T-helper 1 cell treated with Interleukin-12 subunit alpha and Interleukin-12 subunit beta and Interleukin-4 antibody, amounts not matched to agents 30 ng/mL and 1 ng/mL, for 36 hours (primary cell): ENCODE measurements at regions not wholly inside any gene's neighbourhood (a gene's known extent, or its start where the extent isn't known, plus 50 kb on each side); places are given as distances from the start of the nearest gene placed in this dataset.

Experiments
- intact Hi-C: fragments of 100-400 bp; cut with micrococcal nuclease; formaldehyde crosslinking; loops from one replicate; pipeline ENCODE4 v1.15.1; 2024

DNA sequence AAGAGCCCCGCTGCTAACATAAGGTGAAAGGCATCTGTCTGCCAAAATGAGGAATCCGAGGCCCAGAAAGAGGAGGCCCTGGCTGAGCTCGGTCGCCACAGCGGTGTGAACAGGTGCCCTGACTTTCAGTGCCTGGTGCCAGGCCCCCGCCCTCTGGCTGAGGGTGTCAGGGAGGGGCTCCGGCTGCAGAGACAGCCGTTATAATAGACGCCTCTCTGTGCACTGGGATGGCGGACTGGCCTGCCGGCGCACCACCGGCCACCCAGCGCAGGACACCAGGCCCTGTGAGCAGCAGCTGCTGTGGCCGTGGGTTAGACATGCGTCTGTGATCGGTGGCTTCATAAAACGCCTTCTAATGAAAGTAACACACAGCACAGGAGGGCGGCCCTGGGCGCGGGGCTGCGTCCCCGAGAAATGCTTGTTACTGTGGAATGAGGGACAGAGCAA is 51.4 kb upstream of the ACTRT2 start:
- intact Hi-C loops = no loop called here

DNA sequence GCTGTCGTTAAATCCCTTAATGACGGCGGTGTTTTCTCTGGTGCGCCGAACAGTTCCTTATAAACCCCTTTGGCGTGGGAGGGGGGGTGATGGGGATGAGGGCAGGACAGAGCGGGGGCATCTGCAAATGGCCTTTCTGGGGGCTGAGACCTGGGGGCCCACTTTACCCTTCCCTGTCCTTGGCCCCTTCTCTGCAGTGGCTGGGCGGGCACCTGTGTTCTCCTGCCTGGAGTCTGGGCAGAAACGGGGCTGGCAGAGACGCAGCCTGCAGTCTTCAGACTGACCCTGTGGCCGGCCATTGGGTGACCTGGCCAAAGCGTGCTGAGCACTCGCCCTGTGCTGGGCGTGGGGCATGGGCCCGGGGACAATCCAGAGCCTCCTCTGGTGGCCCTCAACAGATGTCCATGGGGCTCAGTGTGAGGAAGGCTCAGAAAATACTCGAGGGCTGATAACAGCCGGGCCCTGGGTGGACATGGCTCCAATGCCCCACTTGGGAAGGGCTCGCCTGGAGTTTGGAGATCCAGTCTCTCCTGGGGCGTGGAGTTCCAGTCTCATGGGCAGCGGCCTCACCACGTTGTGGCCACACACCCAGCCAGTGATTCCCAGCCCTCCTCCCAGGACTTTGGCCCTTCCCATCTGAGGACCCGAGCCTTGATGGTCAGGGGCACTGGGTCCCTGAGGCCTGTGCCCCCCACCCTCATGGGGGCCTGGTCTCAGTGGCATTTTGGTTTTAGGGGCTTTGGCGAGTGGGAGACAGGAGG is 50.8 kb upstream of the ACTRT2 start:
- intact Hi-C loops = no loop called here

DNA sequence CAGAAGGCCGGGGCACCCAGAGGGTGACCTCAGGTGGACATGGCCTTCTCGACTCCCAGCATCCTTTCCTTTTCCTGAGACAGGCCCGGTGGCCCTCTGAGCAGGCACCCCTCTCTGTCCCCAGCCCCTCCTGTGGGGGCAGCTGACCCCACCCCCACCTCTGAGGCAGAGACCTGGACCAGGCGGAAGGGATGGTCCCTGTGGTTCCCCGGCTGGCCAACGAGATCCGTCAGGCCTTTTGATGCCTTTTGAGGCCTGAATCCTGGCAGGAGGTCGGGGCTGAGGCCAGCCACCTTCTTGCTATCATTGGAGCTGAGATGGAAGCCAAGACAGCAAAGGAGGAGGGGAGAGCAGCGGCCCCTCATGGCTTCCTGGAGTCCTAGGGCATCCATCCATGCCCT is 50.2 kb upstream of the ACTRT2 start:
- intact Hi-C loops = no loop called here
